ENCODE measurements at regions not wholly inside any gene's neighbourhood (a gene's known extent, or its start where the extent isn't known, plus 50 kb on each side); places are given as distances from the start of the nearest gene placed in this dataset.

DNA sequence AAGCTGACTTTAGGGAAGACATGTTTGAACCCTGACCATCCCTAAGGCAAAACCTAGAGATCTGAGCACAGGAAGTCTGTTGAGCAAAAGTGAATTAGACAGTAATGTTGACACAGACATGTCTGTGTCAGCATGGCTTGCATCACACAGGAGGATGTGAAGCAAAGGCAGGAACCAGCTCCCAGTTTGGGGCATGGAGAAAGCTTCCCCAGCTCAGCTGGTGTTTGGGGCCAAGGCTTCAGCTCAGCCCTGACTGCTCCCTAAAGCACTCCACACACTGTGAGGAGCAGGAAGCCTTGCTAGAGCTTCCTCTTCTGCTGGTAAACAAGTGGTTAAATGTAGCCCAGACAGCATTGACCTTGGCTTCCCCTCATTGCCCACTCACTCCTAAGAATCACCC lies 153.8 kb upstream of the UBL3 start (continued):
- TF ChIP-seq, protein P1, sequence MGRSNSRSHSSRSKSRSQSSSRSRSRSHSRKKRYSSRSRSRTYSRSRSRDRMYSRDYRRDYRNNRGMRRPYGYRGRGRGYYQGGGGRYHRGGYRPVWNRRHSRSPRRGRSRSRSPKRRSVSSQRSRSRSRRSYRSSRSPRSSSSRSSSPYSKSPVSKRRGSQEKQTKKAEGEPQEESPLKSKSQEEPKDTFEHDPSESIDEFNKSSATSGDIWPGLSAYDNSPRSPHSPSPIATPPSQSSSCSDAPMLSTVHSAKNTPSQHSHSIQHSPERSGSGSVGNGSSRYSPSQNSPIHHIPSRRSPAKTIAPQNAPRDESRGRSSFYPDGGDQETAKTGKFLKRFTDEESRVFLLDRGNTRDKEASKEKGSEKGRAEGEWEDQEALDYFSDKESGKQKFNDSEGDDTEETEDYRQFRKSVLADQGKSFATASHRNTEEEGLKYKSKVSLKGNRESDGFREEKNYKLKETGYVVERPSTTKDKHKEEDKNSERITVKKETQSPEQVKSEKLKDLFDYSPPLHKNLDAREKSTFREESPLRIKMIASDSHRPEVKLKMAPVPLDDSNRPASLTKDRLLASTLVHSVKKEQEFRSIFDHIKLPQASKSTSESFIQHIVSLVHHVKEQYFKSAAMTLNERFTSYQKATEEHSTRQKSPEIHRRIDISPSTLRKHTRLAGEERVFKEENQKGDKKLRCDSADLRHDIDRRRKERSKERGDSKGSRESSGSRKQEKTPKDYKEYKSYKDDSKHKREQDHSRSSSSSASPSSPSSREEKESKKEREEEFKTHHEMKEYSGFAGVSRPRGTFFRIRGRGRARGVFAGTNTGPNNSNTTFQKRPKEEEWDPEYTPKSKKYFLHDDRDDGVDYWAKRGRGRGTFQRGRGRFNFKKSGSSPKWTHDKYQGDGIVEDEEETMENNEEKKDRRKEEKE (IDR thresholded peaks at IDR 0.05; ENCODE audit: borderline replicate concordance in 1 of 2, control insufficient read depth in 1 of 2, low read depth in 2 of 2, low read length in 1 of 2) = no peak
- TF ChIP-seq ZNF217 (CRISPR knock-in tag; IDR thresholded peaks at IDR 0.05) (no peak), HNRNPK (IDR thresholded peaks at IDR 0.05; ENCODE audit: low read depth, low read length, poor library complexity, severe bottlenecking) (no peak), XRCC5 (IDR thresholded peaks at IDR 0.05; ENCODE audit: low read depth, low read length) (no peak)

DNA sequence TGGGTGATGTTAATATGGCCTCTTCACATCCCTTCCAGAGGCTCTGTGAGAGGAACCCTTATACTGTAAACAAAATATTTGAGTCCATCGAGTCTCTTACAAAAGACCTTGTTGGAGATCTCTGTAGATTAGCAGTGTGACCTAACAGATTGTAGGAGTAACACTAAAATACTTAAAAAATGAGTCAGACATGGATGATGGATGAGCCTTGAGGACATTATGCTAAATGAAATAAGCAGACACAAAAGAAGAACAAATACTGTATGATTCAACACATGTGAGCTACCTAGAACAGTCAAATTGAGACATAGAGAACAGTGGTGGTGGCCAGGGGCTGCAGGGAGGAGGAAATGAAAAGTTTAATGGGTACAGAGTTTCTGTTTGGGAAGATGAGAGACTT lies 152.2 kb upstream of the UBL3 start:
- 0% methylated on average over 1 of the region's 1 CpG for WGBS (ENCODE audit: insufficient coverage, low coverage, missing lambda C conversion rate)
- FAIRE-seq = no peak
- intact Hi-C loops (cut with micrococcal nuclease) = no loop called here
- TF ChIP-seq SNIP1 (IDR thresholded peaks at IDR 0.05; ENCODE audit: low read depth) (no peak), CBFA2T3 (IDR thresholded peaks at IDR 0.05) (no peak), MCM2 (IDR thresholded peaks at IDR 0.05; ENCODE audit: low read depth) (no peak), BRD9 (IDR thresholded peaks at IDR 0.05; ENCODE audit: low read depth, partially characterized antibody) (no peak), NFE2 (IDR thresholded peaks at IDR 0.05; ENCODE audit: low read depth) (no peak), ZBTB17 (CRISPR knock-in tag; IDR thresholded peaks at IDR 0.05) (no peak), ARHGAP35 (IDR thresholded peaks at IDR 0.05; ENCODE audit: partially characterized antibody) (no peak)
- TF ChIP-seq, protein P2, sequence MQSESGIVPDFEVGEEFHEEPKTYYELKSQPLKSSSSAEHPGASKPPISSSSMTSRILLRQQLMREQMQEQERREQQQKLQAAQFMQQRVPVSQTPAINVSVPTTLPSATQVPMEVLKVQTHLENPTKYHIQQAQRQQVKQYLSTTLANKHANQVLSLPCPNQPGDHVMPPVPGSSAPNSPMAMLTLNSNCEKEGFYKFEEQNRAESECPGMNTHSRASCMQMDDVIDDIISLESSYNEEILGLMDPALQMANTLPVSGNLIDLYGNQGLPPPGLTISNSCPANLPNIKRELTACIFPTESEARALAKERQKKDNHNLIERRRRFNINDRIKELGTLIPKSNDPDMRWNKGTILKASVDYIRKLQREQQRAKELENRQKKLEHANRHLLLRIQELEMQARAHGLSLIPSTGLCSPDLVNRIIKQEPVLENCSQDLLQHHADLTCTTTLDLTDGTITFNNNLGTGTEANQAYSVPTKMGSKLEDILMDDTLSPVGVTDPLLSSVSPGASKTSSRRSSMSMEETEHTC (IDR thresholded peaks at IDR 0.05) = no peak
- TF ChIP-seq, protein P3, sequence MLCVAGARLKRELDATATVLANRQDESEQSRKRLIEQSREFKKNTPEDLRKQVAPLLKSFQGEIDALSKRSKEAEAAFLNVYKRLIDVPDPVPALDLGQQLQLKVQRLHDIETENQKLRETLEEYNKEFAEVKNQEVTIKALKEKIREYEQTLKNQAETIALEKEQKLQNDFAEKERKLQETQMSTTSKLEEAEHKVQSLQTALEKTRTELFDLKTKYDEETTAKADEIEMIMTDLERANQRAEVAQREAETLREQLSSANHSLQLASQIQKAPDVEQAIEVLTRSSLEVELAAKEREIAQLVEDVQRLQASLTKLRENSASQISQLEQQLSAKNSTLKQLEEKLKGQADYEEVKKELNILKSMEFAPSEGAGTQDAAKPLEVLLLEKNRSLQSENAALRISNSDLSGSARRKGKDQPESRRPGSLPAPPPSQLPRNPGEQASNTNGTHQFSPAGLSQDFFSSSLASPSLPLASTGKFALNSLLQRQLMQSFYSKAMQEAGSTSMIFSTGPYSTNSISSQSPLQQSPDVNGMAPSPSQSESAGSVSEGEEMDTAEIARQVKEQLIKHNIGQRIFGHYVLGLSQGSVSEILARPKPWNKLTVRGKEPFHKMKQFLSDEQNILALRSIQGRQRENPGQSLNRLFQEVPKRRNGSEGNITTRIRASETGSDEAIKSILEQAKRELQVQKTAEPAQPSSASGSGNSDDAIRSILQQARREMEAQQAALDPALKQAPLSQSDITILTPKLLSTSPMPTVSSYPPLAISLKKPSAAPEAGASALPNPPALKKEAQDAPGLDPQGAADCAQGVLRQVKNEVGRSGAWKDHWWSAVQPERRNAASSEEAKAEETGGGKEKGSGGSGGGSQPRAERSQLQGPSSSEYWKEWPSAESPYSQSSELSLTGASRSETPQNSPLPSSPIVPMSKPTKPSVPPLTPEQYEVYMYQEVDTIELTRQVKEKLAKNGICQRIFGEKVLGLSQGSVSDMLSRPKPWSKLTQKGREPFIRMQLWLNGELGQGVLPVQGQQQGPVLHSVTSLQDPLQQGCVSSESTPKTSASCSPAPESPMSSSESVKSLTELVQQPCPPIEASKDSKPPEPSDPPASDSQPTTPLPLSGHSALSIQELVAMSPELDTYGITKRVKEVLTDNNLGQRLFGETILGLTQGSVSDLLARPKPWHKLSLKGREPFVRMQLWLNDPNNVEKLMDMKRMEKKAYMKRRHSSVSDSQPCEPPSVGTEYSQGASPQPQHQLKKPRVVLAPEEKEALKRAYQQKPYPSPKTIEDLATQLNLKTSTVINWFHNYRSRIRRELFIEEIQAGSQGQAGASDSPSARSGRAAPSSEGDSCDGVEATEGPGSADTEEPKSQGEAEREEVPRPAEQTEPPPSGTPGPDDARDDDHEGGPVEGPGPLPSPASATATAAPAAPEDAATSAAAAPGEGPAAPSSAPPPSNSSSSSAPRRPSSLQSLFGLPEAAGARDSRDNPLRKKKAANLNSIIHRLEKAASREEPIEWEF (CRISPR knock-in tag; IDR thresholded peaks at IDR 0.05) = no peak

More for the DNA sequence above, 152.2 kb upstream of the UBL3 start:
- no peaks in the 10 kb centered on the region for H3K9me3 ChIP-seq (replicated peaks; ENCODE audit: control insufficient read depth, insufficient read depth, low read depth, low read length)
- no peaks in the 10 kb centered on the region for H3K9me1 ChIP-seq (ENCODE audit: control insufficient read depth, insufficient read depth, low read length)
- POLR2A ChIA-PET = no interaction called here
- H3K27ac ChIP-seq (ENCODE audit: extremely low read depth, low read depth, low read length) = no peak overlapping the region
- H3K79me2 ChIP-seq (ENCODE audit: control insufficient read depth, insufficient read depth, low read length) = no peaks in the 10 kb centered on the region
- no peak overlapping the region for H3K9ac ChIP-seq (ENCODE audit: insufficient read depth in 1 of 2, low read depth in 2 of 2, low read length in 2 of 2)
- DNase-seq (ENCODE audit: extremely low read depth in 1 of 4, low spot score in 3 of 4) = no peak
- BruUV-seq (replicated peaks) = no TSS peak
- no peaks in the 10 kb centered on the region for H3K36me3 ChIP-seq (ENCODE audit: control insufficient read depth, insufficient read depth, low read length)
- in situ Hi-C loops (cut with MboI) = no loop called here
- no peak overlapping the region for H3K4me2 ChIP-seq (ENCODE audit: insufficient read depth, low read length)
- ATAC-seq = no peak
- no peak overlapping the region for H2AFZ ChIP-seq (ENCODE audit: low read depth, low read length)
- no peaks in the 10 kb centered on the region for H4K20me1 ChIP-seq (replicated peaks; ENCODE audit: control insufficient read depth, insufficient read depth, low read length)
- H3K4me3 ChIP-seq = no peak overlapping the region
- H3K4me1 ChIP-seq (replicated peaks in 1 of 2; ENCODE audit: control insufficient read depth in 2 of 2, insufficient read depth in 2 of 2, low read length in 2 of 2) = no peaks in the 10 kb centered on the region
- CTCF ChIA-PET (ENCODE audit: low intra/inter-chr PET ratio) = no interaction called here
- peaks cover 0 to 3% of the 10 kb centered on the region in 2 experiments; a peak in 2 of 5 replicates for H3K27me3 ChIP-seq (ENCODE audit: control insufficient read depth in 2 of 2, insufficient read depth in 2 of 2, low read length in 2 of 2)
